ENCODE measurements at regions not wholly inside any gene's neighbourhood (a gene's known extent, or its start where the extent isn't known, plus 50 kb on each side); places are given as distances from the start of the nearest gene placed in this dataset.

- TF ChIP-seq CTCF (IDR thresholded peaks at IDR 0.05; ENCODE audit: low read length): no peak
- no peak for TF ChIP-seq EZH2 (IDR thresholded peaks at IDR 0.05; ENCODE audit: borderline replicate concordance, low read length)
Observed at GRCh38 chr2:106274668-106275067, 80.6 kb upstream of the UXS1 start.

All from OCI-LY1 (cell line).